ENCODE measurements at regions not wholly inside any gene's neighbourhood (a gene's known extent, or its start where the extent isn't known, plus 50 kb on each side); places are given as distances from the start of the nearest gene placed in this dataset.

DNA sequence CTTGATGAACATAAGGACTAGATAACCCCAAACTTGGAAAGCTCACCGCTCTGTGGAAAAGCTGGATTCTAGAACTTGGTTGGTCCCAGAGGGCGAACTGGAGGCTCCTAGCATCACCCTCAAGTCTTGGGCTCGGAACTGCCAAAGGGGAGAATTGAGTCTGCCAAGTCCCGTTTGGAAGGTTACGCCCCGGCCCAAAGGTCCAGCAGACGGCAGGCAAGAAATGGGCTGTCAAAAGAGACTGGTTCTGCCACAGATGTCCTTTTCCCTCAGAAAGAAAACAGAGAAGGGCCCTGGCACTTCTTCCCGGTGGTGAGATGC is 182.2 kb downstream of the ANAPC1 start:
- no peak for DNase-seq (ENCODE audit: low read depth)

DNA sequence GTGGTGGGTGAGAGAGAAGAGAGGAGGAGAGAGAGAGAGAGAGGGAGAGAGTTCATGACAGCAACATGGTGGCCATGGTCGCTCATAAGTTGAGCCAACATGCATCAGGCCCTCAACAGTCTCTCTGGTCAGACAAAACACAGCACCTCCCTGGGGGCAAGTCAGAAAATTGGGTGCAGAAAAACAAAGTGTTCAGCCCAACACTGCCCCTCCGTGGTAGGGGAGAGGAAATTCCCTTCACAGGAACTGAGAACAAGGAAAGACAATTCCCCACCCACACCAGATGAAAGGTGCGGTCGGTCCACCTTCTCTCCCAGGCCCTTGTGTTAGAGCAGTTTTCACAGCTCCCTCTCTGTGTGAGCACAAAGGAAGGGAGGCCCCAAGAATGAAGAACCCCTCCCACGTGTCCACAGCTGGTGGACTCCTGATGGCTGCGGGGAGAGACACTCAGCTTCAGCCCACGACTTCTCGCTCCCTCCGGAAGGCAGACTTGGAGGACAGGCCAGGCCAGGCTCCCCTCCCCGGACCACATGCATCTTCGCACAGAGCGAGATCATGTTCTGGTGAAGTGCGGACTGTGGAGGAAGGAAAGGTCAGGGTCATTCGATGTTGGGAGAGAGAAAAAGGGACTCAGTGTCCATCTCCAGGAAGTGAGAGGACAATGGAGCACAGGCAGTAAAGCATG is 181.7 kb downstream of the ANAPC1 start:
- peak; percentile 55 for DNase-seq (ENCODE audit: low read depth)
- TF ChIP-seq, protein P1, sequence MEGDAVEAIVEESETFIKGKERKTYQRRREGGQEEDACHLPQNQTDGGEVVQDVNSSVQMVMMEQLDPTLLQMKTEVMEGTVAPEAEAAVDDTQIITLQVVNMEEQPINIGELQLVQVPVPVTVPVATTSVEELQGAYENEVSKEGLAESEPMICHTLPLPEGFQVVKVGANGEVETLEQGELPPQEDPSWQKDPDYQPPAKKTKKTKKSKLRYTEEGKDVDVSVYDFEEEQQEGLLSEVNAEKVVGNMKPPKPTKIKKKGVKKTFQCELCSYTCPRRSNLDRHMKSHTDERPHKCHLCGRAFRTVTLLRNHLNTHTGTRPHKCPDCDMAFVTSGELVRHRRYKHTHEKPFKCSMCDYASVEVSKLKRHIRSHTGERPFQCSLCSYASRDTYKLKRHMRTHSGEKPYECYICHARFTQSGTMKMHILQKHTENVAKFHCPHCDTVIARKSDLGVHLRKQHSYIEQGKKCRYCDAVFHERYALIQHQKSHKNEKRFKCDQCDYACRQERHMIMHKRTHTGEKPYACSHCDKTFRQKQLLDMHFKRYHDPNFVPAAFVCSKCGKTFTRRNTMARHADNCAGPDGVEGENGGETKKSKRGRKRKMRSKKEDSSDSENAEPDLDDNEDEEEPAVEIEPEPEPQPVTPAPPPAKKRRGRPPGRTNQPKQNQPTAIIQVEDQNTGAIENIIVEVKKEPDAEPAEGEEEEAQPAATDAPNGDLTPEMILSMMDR (IDR thresholded peaks at IDR 0.05; ENCODE audit: insufficient read depth, low read depth, low read length) = peak; percentile 77
- H3K4me3 ChIP-seq (ENCODE audit: low read depth, low read length) = no peak overlapping the region

More for the DNA sequence above, 182.2 kb downstream of the ANAPC1 start:
- H3K4me3 ChIP-seq (ENCODE audit: low read depth, low read length) = no peak overlapping the region
- TF ChIP-seq, protein P1 (IDR thresholded peaks at IDR 0.05; ENCODE audit: insufficient read depth, low read depth, low read length) = no peak

DNA sequence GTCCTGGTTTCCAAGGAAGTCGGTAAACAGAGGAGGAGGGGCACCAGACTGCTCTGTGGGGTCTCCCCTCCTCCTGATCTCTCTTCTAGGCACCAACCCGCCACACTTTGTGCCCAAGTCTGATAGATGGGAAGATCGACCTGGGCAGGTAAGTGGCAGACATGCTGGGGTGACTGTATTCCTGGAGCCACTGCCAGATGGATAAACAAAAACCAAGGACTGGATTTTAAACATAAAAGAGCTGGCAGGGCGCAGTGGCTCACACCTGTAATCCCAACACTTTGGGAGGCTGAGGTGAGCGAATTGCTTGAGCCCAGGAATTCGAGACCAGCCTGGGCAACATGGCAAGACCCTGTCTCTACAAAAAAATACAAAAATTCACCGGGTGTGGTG is 181.2 kb downstream of the ANAPC1 start:
- DNase-seq (ENCODE audit: low read depth) = no peak
- no peak overlapping the region for H3K4me3 ChIP-seq (ENCODE audit: low read depth, low read length)
- TF ChIP-seq, protein P1 (IDR thresholded peaks at IDR 0.05; ENCODE audit: insufficient read depth, low read depth, low read length) = no peak

DNA sequence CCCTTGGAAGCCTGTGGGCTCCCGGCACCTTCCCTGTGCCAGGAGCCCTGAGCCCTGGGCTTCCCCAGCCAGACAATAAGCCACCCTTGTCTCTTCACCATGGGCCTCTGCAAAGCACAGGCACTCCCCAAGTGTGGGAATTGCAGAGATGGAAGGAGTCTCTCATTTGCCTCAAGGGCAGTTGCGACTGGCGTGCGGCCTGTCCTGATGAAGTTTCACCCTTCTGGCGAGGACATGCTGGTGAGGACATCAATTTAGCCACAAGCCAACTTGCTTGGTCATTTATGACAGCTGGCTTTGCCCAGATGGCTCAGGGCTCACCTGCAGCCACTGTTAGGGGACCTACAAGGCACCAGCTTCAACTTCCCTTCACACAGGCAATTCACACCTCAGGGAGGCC is 180.2 kb downstream of the ANAPC1 start:
- TF ChIP-seq, protein P1 (IDR thresholded peaks at IDR 0.05; ENCODE audit: insufficient read depth, low read depth, low read length) = no peak
- no peak overlapping the region for H3K4me3 ChIP-seq (ENCODE audit: low read depth, low read length)
- DNase-seq (ENCODE audit: low read depth) = no peak

DNA sequence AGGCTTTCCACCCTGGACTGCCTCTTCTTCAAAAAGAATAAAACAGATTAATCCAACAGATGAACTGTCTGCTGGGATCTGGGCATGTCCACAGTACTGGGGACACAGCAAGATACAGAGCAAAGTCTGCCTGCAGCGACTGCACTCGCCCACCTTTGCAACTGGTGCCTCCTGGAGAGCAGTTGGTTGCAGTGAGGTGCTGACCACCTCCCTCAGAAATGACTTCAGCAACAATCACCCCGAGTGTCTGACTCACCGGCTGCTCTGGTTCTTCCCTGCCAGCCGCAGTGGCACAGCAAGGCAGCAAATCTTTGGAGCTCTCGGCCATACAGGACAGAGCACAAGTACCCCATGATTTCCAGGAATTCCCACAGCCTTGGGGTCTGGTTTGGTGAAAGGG is 179.7 kb downstream of the ANAPC1 start:
- no peak overlapping the region for H3K4me3 ChIP-seq (ENCODE audit: low read depth, low read length)
- DNase-seq (ENCODE audit: low read depth) = peak; percentile 47
- TF ChIP-seq, protein P1 (IDR thresholded peaks at IDR 0.05; ENCODE audit: insufficient read depth, low read depth, low read length) = no peak

DNA sequence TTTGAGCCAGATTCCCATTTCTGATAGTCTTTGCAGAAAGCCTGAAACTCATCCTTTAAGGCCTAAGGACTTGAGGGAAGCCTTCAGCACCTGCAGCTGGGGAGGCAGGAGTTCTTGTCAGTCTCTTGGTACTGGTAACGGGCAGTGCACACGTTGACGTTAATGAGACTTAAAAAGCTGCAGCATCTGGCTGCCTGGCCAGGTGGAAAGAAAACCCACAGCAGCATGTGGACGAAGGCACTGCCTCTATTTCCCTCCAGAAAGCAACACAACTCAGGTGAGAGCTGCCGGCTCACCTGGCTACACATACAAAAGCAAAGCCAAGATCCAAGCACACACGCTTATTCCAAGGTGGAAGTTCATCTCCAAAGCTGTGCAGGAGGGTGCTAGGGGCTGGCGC is 178.8 kb downstream of the ANAPC1 start:
- no peak for DNase-seq (ENCODE audit: low read depth)
- TF ChIP-seq, protein P1 (IDR thresholded peaks at IDR 0.05; ENCODE audit: insufficient read depth, low read depth, low read length) = no peak
- H3K4me3 ChIP-seq (ENCODE audit: low read depth, low read length) = no peak overlapping the region

Measured in fibroblast of villous mesenchyme (primary cell).